WTC11 (cell line): ENCODE measurements at regions not wholly inside any gene's neighbourhood (a gene's known extent, or its start where the extent isn't known, plus 50 kb on each side); places are given as distances from the start of the nearest gene placed in this dataset.

Experiments used
- ATAC-seq: fragments of 200-7000 bp; cut with Tn5 transposase; 2 replicates; pipeline ENCODE4 v1.10.0; 2021; ENCODE audit warnings: mild to moderate bottlenecking, moderate library complexity
- CTCF ChIA-PET: fragments of 300-600 bp; sonication (Branson Sonifier 250); formaldehyde crosslinking; loops from one replicate; lab custom pipeline; 2021; ENCODE audit warnings: antibody characterized with exemption; lab: Charles Lee
- POLR2A ChIA-PET: fragments of 350-600 bp; sonication (Branson Sonifier 250); formaldehyde crosslinking; loops from one replicate; lab custom pipeline; 2021; ENCODE audit warnings: antibody characterized with exemption; lab: Charles Lee
- DNase-seq: peaks from one replicate; pipeline ENCODE4 v3.0.0; 2021; ENCODE audit warnings: low spot score
- H3K27ac Mint-ChIP-seq: 2 replicates; pipeline ENCODE4 v1.8.0; 2021; ENCODE audit warnings: mixed read lengths
- H3K27me3 Mint-ChIP-seq: 2 replicates; pipeline ENCODE4 v1.8.0; 2021; ENCODE audit warnings: low read depth, mild to moderate bottlenecking, moderate library complexity, mixed read lengths
- H3K36me3 Mint-ChIP-seq: 2 replicates; pipeline ENCODE4 v1.8.0; 2021; ENCODE audit warnings: mixed read lengths
- H3K4me1 Mint-ChIP-seq: 2 replicates; pipeline ENCODE4 v1.8.0; 2022; ENCODE audit warnings: mixed read lengths
- H3K4me3 Mint-ChIP-seq: 2 replicates; pipeline ENCODE4 v1.8.0; 2021; ENCODE audit warnings: mild to moderate bottlenecking, moderate library complexity, mixed read lengths
- H3K9me3 Mint-ChIP-seq: 2 replicates; pipeline ENCODE4 v1.8.0; 2021; ENCODE audit warnings: mixed read lengths
- ATF1 ChIP-seq: sonication (generic); formaldehyde crosslinking; IDR thresholded peaks from 2 replicates; pipeline ENCODE4 v1.8.1; 2023; ENCODE audit warnings: mild to moderate bottlenecking, moderate library complexity, missing genetic modification reagents
- CREB1 ChIP-seq: sonication (generic); formaldehyde crosslinking; IDR thresholded peaks from 2 replicates; pipeline ENCODE4 v1.8.0; 2023; ENCODE audit warnings: mild to moderate bottlenecking, missing genetic modification reagents
- FOXK1 ChIP-seq: sonication (generic); formaldehyde crosslinking; IDR thresholded peaks from 2 replicates; pipeline ENCODE4 v1.8.0; 2022; ENCODE audit warnings: mild to moderate bottlenecking, moderate library complexity, missing genetic modification reagents
- GRHL2 ChIP-seq: fragments of 250-450 bp; sonication (Bioruptor Pico); IDR thresholded peaks from 2 replicates; pipeline ENCODE4 v1.8.0; 2022; ENCODE audit warnings: mild to moderate bottlenecking, moderate library complexity; ENCODE audit not compliant: insufficient replicate concordance, severe bottlenecking
- KAT7 ChIP-seq: sonication (generic); formaldehyde crosslinking; IDR thresholded peaks from 2 replicates; pipeline ENCODE4 v1.8.1; 2023; ENCODE audit warnings: missing genetic modification reagents, mild to moderate bottlenecking, borderline replicate concordance
- NFATC4 ChIP-seq: fragments of 250-450 bp; sonication (Bioruptor Pico); IDR thresholded peaks from 2 replicates; pipeline ENCODE4 v1.9.0; 2021; ENCODE audit warnings: mild to moderate bottlenecking
- SOX15 ChIP-seq: fragments of 250-450 bp; sonication (Bioruptor Pico); IDR thresholded peaks from 2 replicates; pipeline ENCODE4 v1.9.0; 2021; ENCODE audit warnings: mild to moderate bottlenecking
- TCF7 ChIP-seq: sonication (generic); formaldehyde crosslinking; IDR thresholded peaks from 2 replicates; pipeline ENCODE4 v1.8.0; 2022; ENCODE audit warnings: mild to moderate bottlenecking, low read depth, missing genetic modification reagents, moderate library complexity
- TEAD1 ChIP-seq: sonication (generic); formaldehyde crosslinking; IDR thresholded peaks from 2 replicates; pipeline ENCODE4 v1.8.0; 2022; ENCODE audit warnings: mild to moderate bottlenecking, missing genetic modification reagents
- ZMAT4 ChIP-seq: fragments of 250-450 bp; sonication (Bioruptor Pico); IDR thresholded peaks from 2 replicates; pipeline ENCODE4 v1.9.0; 2021; ENCODE audit warnings: mild to moderate bottlenecking
- ZNF416 ChIP-seq: fragments of 250-450 bp; sonication (Bioruptor Pico); IDR thresholded peaks from 2 replicates; pipeline ENCODE4 v1.9.0; 2021; ENCODE audit warnings: mild to moderate bottlenecking, inconsistent platforms
- ZNF423 ChIP-seq: fragments of 250-450 bp; sonication (Bioruptor Pico); IDR thresholded peaks from 2 replicates; pipeline ENCODE4 v2.1.2; 2022; ENCODE audit warnings: mild to moderate bottlenecking, moderate library complexity
- ZNF532 ChIP-seq: fragments of 250-450 bp; sonication (Bioruptor Pico); IDR thresholded peaks from 2 replicates; pipeline ENCODE4 v1.9.0; 2021; ENCODE audit warnings: mild to moderate bottlenecking, borderline replicate concordance
- TF ChIP-seq, protein P1 (sequence below): sonication (generic); formaldehyde crosslinking; IDR thresholded peaks from 2 replicates; pipeline ENCODE4 v1.8.0; 2022; ENCODE audit warnings: mild to moderate bottlenecking, missing genetic modification reagents
- TF ChIP-seq, protein P2 (sequence below): sonication (generic); formaldehyde crosslinking; IDR thresholded peaks from 2 replicates; pipeline ENCODE4 v1.8.1; 2023; ENCODE audit warnings: mild to moderate bottlenecking, moderate library complexity, missing genetic modification reagents
- TF ChIP-seq, protein P3 (sequence below): fragments of 250-450 bp; sonication (Bioruptor Pico); IDR thresholded peaks from 2 replicates; pipeline ENCODE4 v2.1.2; 2022; ENCODE audit warnings: mild to moderate bottlenecking, moderate library complexity
- TF ChIP-seq, protein P4 (sequence below): sonication (generic); formaldehyde crosslinking; IDR thresholded peaks from 2 replicates; pipeline ENCODE4 v1.8.1; 2023; ENCODE audit warnings: mild to moderate bottlenecking, missing genetic modification reagents, moderate library complexity
- TF ChIP-seq, protein P5 (sequence below): sonication (generic); formaldehyde crosslinking; IDR thresholded peaks from 2 replicates; pipeline ENCODE4 v1.8.0; 2023; ENCODE audit warnings: mild to moderate bottlenecking, missing genetic modification reagents

GRCh38 chr3:26106228-26106627 is 316.3 kb downstream of the OXSM start:
- Mint-ChIP-seq H3K36me3 (no peaks in the 10 kb centered on the region), H3K27ac (no peak overlapping the region), H3K4me3 (no peak overlapping the region), H3K4me1 (peaks cover 26% of the 10 kb centered on the region), H3K27me3 (no peaks in the 10 kb centered on the region; the same call in none of the 2 replicates), H3K9me3 (0 out of 2 replicates have a peak, but pooled peaks cover 5% of the 10 kb centered on the region)
- ATAC-seq (peak; percentile 20; the same call in 1 of the 2 replicates), DNase-seq (no peak)
- POLR2A ChIA-PET: no interaction called here
- CTCF ChIA-PET: no interaction called here
- TF ChIP-seq SOX15 (CRISPR knock-in tag) (no peak), ZNF423 (CRISPR knock-in tag) (no peak), TCF7 (no peak), ZMAT4 (CRISPR knock-in tag) (no peak), ZNF532 (CRISPR knock-in tag) (no peak), FOXK1 (CRISPR knock-in tag) (no peak), GRHL2 (CRISPR knock-in tag) (no peak), ZNF416 (no peak), KAT7 (no peak), NFATC4 (CRISPR knock-in tag) (no peak), CREB1 (CRISPR knock-in tag) (no peak), TEAD1 (CRISPR knock-in tag) (no peak), ATF1 (CRISPR knock-in tag) (no peak)
- TF ChIP-seq, protein P1, sequence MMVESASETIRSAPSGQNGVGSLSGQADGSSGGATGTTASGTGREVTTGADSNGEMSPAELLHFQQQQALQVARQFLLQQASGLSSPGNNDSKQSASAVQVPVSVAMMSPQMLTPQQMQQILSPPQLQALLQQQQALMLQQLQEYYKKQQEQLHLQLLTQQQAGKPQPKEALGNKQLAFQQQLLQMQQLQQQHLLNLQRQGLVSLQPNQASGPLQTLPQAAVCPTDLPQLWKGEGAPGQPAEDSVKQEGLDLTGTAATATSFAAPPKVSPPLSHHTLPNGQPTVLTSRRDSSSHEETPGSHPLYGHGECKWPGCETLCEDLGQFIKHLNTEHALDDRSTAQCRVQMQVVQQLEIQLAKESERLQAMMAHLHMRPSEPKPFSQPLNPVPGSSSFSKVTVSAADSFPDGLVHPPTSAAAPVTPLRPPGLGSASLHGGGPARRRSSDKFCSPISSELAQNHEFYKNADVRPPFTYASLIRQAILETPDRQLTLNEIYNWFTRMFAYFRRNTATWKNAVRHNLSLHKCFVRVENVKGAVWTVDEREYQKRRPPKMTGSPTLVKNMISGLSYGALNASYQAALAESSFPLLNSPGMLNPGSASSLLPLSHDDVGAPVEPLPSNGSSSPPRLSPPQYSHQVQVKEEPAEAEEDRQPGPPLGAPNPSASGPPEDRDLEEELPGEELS (CRISPR knock-in tag): no peak
- TF ChIP-seq, protein P2, sequence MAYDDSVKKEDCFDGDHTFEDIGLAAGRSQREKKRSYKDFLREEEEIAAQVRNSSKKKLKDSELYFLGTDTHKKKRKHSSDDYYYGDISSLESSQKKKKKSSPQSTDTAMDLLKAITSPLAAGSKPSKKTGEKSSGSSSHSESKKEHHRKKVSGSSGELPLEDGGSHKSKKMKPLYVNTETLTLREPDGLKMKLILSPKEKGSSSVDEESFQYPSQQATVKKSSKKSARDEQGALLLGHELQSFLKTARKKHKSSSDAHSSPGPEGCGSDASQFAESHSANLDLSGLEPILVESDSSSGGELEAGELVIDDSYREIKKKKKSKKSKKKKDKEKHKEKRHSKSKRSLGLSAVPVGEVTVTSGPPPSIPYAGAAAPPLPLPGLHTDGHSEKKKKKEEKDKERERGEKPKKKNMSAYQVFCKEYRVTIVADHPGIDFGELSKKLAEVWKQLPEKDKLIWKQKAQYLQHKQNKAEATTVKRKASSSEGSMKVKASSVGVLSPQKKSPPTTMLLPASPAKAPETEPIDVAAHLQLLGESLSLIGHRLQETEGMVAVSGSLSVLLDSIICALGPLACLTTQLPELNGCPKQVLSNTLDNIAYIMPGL: no peak
- TF ChIP-seq, protein P3, sequence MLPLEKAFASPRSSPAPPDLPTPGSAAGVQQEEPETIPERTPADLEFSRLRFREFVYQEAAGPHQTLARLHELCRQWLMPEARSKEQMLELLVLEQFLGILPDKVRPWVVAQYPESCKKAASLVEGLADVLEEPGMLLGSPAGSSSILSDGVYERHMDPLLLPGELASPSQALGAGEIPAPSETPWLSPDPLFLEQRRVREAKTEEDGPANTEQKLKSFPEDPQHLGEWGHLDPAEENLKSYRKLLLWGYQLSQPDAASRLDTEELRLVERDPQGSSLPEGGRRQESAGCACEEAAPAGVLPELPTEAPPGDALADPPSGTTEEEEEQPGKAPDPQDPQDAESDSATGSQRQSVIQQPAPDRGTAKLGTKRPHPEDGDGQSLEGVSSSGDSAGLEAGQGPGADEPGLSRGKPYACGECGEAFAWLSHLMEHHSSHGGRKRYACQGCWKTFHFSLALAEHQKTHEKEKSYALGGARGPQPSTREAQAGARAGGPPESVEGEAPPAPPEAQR (CRISPR knock-in tag): no peak
- TF ChIP-seq, protein P4, sequence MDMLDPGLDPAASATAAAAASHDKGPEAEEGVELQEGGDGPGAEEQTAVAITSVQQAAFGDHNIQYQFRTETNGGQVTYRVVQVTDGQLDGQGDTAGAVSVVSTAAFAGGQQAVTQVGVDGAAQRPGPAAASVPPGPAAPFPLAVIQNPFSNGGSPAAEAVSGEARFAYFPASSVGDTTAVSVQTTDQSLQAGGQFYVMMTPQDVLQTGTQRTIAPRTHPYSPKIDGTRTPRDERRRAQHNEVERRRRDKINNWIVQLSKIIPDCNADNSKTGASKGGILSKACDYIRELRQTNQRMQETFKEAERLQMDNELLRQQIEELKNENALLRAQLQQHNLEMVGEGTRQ (CRISPR knock-in tag): no peak
- TF ChIP-seq, protein P5, sequence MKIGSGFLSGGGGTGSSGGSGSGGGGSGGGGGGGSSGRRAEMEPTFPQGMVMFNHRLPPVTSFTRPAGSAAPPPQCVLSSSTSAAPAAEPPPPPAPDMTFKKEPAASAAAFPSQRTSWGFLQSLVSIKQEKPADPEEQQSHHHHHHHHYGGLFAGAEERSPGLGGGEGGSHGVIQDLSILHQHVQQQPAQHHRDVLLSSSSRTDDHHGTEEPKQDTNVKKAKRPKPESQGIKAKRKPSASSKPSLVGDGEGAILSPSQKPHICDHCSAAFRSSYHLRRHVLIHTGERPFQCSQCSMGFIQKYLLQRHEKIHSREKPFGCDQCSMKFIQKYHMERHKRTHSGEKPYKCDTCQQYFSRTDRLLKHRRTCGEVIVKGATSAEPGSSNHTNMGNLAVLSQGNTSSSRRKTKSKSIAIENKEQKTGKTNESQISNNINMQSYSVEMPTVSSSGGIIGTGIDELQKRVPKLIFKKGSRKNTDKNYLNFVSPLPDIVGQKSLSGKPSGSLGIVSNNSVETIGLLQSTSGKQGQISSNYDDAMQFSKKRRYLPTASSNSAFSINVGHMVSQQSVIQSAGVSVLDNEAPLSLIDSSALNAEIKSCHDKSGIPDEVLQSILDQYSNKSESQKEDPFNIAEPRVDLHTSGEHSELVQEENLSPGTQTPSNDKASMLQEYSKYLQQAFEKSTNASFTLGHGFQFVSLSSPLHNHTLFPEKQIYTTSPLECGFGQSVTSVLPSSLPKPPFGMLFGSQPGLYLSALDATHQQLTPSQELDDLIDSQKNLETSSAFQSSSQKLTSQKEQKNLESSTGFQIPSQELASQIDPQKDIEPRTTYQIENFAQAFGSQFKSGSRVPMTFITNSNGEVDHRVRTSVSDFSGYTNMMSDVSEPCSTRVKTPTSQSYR (CRISPR knock-in tag): no peak
